Skin of body (tissue), 1 donor: ENCODE measurements at regions not wholly inside any gene's neighbourhood (a gene's known extent, or its start where the extent isn't known, plus 50 kb on each side); places are given as distances from the start of the nearest gene placed in this dataset.
A peak's percentile ranks its signal among the peaks of the same experiment; 100 is the strongest.

Experiments used
- DNase-seq: peaks from one replicate; lab custom pipeline; 2025; lab: John Stamatoyannopoulos, UW

DNA sequence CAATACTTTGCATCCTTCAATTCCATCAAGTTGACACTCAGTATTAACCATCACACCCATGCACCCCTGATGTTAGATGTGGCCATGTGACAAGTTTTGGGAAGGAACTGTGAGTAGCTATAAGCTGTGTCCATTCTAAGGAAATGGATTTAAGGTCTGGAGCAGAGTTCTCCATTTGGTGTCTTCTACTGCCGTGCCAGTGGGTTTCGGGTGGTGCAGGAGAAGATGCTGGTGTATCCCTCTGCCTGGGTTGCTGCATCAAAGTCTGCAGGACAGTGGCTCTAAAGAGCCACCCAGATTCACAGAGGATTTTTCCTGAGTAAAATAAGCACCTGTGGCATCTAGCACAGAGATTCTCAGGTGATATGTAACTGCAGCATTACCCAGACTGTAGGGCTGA lies 105.7 kb upstream of the IRS2 start:
- DNase-seq, result no peak

DNA sequence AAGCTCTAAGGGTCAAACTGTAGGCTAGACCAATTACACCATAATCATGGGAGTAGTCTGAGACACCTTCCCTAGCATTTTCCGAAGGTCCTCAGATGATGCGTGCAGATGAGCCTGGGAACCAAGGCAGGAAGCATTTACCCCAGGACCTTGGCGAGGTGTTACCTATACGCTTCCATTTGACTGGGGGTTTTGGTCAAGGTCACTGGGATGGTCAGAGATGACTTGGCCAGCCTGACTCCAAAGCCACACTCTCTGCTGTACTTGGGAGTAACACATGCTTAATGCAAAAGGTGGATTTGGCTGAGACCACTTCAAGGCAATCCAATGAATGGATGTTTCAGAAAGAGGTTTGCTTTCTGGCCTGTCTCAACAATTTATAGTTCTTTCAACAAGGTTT lies 98.9 kb upstream of the IRS2 start:
- no peak for DNase-seq

DNA sequence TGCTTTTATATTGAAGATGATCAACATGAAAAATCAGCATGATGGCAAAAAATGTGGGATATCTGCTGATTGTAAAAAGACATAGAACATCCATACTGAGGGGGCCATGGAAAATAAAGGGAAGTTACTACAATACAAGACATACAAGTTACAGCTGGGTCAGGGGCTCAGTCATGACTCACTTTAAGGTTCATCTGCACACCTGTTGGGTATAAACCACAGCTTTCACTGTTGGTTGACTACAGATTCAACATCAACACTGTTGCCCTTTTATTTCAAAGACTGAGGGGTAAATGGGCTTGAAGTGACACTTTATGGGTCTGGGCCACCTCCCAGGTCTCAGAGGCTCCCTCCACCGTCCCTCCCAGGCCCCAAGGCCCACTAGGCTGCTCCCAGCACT lies 98.1 kb upstream of the IRS2 start:
- DNase-seq, result no peak

DNA sequence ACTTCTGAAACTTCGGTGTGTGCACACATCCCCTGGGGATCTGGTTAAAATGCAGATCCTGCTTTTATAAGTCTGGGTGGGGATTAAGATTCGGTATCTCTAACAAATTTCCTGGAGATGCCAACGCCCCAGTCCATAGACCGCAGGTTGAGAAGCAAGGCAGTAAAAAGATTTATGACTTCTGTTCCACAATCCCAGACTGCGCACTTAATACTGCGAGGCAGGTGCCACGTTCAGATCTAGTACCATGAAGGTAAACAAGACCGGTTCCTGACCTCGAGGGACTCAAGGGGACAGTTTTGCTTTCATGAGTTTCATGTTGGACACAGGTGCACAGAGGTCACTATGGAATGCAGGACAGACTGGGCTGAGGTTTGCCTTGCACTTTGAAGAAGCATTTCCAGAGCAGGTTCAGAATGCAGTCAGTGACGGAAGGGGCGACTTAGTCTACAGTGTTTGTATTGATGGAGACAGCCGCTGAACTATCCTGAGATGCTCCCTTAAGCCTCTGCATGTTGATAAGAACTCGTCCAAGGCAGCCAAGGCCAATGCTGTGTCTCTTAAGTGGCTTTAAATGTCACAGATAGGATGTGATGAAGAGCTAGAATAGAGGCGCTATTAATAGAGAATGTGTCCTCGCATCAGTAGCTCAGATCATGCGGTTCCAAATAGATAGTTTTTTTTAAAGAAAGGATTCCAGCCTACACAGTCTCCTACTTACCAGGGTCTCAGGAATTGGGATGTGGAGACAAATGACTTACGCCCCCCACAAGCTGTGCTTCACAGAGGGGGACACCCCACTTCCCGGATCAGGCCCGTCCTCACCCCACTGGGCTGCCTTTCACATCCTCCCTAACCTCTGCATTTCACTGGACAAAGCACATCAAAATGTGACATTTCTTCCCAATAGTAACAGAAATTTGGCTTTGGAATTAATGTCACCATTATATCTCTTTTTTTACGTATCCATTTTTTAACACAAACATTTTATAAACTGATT lies 97.1 kb upstream of the IRS2 start:
- no peak for DNase-seq

DNA sequence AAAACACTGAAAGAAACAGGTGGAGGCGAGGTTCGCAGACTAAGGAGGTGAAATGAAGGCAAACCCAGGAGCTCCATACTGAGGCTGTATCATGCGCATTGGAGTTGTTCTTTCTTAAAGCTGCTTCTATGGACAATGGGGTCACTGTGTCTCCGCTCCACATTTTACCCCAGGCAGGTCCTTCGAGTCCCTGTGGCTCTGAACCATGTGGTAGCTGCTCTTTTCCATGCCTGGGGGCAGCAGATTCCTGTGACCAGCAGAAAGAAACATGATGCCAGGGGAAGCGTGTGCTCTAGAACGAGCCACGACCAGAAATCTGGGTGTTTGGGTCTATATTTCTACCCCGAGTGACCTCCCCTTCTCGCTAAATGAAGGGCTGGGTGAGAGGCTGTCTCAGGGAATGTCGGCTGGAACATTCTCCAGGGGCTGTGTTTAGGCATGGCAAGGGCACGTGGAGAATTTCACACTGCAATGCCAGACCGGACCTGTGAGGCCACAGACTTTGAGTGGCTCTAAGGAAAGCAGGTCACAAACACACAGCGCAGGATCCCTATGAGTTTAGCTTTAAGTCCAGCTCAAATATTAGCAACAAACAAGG lies 95.7 kb upstream of the IRS2 start:
- DNase-seq, result no peak

DNA sequence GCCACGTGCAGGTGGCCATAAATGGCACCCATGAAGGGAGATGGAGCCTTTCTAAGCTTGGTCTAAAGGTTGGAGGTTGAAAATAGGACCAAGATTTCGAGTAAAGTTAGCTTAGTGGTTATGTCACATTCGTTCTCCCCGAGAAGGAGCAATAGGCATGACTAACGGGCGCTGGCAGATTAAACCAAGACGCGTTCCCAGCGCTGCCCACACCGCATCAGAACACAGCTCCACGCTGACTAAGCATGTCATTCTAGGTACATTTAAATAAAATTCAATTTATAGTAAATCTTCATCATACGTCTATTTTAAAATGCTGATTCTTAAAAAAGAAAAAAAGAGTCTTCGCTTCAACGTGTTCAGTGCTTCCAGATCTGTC lies 95.0 kb upstream of the IRS2 start:
- no peak for DNase-seq

DNA sequence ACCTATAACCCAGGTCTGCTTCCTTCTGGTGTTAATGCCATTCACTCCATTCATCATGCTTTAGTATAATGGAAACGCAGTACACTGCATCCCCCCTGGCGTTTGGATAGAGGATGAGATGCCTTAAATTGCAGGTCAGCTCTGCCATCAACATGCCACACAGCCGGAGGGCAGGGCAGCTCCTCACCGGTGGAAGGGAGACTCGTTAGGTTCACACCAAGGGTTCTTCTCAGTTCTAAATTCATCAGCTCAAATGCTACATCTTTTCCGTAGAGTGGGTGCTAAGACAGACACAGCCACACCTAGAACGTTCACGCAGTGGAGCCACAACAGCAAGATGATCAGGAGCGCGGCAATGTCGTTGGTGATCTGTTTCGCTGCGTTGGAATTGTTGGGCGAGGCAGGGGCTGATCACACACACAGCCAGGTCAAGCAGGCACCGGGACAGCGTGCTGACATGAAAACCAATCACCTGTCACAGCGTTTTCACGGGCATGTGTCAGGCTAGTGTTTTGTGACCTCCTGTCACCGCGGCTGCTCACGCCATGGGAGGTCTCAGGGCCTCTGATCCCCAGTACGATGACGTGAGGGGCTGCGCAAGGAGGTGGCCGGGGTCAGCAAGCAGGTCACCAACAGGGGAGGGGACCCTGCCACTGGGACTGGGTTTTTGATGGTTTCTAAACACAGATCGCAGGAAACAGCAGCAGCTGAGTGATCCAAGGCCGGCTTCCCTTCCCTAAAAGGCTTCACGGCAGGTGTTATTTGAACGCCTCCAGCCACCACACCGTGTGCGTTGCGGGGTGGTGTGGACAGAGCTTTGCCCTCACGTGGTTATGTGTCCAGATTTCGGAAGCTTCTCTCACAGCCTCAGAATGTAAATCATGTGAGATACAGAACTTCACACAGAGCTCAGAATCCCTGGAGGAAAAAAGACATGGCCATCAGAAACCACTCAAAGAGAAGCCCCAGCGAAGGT lies 94.3 kb upstream of the IRS2 start:
- no peak for DNase-seq

DNA sequence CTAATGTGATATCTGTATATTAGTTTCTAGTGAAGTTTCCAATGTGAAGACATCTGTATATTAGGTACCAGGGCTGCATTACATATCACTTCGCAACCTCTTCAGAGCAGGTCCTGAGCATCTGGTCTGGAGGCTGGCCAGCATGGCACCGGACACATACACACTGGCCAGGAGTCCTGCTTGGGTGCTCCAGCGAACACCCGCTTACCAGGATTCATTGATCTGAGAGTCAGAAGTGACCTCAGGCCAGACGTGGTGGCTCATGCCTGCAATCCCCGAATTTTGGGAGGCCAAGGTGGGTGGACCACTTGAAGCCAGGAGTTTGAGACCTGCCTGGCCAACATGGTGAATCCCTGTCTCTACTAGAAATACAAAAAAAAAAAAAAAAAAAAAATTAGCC lies 93.0 kb upstream of the IRS2 start:
- no peak for DNase-seq

DNA sequence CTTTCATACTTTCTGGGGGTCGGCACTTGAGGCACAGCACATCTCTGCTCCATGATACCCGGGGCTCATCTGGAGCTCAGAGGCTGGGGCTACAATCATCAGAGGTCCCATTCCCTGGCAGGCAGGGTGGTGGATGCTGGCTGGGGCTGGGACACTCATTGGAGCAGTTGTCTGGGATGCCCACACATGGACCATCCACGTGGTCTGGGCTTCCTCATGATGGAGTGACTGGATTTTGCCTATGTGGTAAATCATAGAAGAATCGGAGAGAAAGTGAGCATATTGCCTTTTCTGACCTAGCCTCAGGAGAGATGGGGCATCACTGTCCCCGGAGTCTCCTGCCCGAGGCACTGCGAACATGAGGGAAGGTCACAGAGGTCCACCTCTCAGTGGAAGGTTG lies 91.4 kb upstream of the IRS2 start:
- no peak for DNase-seq

DNA sequence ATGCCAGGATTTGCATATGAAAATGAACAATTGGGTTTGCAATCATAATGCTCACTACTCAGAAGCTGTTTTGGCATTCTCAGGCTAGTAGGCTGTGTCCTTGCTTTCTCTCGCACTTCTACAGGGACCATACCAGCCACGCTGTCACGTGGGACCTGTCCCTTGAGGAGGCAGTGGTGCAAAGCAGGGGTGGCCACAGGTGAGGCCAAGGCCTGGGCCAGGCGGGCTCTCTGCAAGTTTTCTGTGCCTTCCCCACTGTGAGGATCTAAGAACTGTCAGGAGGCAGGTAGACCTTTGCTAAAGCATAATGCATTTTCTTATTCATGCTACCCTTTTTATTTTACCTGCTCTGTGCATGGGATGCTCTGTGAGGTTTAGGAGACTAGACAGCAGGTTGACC lies 89.4 kb upstream of the IRS2 start:
- no peak for DNase-seq

DNA sequence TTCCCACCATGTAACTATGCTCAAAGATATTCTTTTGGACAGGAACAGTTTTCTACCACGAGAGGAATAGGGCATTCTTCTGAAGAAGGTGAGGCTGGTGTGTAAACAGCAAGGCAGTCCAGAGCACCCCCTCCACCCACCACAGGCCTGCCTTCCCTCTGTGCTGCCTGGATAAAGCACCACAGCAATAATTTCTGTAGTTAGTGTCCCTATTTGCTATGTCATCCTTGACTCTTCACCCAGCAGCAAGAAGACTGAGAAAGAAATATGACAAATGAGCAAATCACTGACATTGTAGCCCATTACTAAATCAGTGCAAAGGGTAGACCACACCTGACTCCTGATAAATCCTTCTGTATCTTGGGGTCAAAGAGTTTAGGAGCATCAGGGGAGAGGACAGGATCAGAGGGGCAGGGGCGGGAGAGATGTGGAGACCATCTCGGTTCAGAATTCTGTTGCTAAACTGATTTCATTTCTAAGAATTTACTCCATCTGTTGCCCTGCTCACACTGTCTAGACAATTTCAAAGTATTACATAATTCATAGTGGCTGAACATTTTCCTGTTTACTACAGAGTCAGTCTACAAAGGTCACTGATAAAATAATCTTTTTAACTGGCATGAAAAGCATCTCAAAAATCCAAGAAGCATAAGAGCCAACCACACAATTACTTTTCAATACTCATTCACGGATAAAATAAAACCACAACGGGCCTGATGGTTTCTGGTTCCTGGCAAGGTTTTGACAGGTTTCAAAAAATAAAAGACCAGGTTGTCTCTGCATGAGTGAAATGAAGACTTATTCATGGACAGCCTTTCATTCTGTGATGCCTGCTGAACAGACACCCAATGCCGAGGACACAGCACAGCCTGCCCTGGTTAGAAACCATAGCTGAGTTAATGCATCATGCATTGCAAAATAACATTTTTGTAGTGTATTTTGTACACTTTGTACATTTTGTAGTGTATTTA lies 88.4 kb upstream of the IRS2 start:
- no peak for DNase-seq

DNA sequence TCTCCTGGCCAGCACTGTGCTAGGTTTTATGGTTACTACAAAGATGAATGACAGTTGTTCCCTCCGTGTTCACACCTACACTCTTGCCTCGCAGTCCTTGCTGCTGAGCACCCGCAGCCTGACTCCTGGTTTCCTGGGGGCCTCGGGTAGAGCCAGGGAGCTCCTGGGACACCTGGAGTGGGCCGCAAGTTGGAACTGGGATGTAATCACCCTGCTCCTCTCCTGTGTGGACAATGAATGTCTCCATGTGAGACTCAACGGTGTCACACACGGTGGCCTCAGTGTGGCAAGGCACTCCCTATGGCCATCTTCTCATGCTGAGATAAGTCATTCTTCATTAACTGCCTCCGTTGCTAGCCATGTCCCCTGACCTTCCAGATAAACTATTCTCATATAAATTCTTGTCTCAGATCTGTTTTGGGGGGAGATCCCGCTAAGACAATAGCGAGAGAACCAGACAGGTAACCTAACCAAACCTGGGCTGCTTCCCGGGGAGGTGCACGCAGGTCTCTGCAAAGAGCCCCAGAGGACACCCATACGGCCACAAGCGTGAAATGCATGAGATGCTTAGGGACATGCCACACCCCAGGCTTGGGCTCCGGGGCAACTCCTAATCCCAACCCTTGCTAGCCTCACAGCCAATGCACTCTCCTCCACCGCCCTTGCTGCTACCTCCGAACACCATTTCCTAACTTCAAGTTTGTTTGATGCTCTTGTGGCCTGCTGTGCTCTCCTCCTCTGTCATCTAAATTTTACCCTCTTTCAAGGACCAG lies 87.2 kb upstream of the IRS2 start:
- no peak for DNase-seq

DNA sequence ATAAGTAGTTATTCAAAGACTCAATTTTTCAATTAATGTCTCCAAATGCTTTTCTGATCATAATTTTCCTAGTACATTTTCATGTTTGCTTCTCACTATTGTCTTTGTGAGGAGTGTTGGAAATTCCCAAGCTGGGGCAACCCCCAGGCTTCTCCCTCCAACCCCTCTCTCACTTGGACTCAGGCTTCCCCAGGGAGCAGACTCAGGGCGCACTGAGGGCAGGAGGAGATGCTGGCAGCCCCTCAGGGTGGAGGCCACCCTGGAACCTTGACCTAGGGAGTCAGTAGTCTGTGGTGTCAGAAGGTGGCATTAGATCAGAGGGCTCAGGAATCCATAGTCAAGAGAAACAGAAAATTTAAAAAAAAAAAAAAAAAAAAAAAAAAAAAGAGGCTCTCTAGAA lies 86.5 kb upstream of the IRS2 start:
- no peak for DNase-seq

DNA sequence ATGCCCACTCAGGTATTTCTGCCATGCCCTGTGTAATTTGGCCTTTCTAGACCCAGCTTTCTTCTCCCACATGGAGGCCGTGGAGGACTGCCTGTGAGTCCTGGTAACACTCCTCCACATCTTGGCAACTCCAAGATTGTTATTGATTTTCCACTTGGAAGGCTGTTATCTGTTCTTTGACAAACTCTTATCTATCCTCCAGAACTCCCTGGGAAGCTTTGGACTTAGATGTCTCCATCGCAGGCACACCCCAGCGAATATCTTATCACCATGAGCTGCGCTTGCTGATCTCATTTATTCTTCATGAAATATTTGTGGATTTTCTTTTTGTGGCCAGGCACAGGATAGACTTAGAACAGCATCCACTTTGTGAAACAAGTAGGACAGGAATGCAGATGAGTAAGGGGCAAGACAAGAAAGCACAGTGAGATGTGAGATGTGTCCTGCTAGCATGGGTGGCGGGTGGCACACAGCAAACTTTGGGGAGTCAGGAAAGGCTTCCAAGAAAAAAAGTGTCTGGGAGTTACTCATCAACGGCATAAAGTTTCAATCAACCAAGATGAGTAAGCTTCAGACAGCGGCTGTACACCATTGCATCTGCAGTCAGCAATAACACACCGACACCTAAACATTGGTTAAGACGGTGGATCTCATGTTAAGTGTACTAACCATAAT lies 84.5 kb upstream of the IRS2 start:
- no peak for DNase-seq

DNA sequence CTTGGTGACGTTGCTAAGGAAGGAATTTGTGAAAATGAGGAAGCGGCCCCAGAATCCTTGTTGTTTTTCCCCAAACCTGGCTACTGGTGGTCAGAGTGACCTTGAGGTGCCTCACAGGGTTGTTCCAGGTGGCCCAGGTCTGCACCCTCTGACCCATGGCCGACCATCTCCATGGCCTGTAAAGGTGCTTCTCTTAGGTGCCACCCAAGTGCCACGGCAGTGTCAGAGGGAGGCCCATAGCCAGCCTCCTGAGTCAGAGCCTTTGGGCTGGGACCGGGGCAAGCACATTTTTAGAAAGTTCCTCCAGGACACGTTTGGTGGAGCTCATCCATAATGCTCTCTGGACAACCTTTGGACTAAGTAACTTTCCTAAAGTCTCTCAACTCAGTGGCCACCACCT lies 83.9 kb upstream of the IRS2 start:
- DNase-seq, result no peak

DNA sequence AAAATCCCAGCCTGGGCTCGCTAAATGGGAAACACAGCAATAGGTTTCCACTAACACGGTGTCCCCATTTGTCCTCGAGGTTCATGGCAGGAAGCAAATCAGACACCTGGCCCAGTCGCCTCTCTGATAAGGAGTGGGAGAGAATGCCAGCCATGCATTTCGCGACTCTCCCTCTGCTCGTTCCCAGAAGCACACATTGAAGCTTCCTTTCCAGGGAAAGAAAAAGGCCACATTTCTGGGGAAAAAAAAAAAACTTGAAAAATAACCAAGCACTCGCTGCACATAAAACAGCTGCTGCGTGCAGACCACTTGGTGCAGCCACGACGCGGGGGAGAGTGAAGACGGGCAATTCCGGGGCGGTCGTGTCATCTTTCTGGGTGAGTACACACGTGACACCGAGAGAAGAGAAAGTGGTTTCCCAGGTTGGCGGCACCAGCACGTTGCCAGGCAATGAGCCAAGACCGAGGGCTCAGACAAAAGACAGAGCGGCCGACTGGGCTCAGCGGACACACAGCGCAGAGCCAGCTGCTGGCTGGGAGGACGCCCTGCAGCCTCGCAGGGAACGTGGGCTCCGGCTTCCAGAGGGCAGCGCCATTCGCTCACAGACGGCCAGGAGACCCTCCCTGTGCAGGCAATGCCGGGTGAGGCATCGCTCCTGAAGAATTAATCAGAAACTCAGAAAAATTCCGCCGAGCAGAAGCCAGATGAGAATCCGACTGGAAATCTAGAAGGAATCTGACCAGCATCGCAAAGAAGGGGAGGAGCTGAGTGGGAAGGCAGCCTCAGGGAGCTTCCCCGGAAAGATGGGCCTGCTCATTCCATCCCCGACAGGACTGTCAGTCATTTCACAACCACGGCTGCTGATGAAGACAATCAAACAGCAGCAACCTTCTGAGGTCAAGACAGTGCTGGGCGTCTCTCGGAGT lies 83.2 kb upstream of the IRS2 start:
- DNase-seq, result peak; percentile 37

DNA sequence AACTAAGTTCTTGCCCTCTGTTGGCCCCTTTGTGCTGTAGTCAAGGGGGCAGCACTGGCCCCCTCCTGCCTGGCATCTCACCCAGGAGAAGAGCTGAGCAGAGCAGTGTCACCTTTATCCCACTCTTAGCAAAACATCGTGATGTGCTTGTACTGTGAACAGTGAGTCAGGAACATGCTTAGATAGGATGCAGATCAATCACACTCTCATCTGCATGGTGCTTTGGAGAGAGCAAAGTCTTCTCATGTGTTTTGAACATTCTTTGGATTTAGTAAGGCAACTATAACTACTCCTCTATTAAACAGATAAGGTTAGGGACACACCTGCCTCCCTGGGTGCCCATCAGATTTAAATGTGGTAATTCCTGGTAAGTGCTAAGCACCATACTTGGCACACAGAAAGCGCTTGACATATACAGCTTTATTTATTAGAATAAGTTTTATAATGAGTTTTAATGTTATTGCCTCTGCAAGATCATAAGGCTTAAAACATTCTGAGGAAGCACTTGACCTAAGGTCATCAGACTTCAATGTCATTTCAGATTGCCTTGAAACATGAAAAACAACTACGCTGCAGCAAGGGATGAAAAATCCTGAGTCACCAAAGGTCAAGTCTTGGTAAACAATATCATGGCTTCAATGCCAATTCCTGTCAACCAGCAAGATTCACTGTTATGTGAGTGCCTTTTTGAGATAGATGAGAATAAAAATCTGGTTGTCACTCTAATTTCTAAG lies 82.4 kb upstream of the IRS2 start:
- no peak for DNase-seq

DNA sequence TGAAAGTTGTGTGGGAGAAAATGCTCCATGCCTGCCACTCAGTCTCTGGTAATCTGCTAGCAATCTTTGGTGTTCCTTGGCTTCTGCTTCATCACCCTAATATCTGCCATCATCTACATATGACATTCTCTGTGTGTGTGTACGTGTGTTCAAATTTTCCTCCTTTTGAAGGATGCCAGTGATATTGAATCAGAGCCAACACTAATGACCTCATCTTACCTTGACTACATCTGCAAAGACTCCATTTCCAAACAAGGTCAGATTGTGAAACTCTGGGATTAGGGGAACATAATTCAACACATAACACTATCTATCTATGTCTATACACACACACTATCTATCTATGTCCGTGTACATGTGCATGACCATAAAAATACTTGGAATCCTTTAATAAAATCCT lies 81.4 kb upstream of the IRS2 start:
- DNase-seq, result no peak
